ENCODE measurements at regions not wholly inside any gene's neighbourhood (a gene's known extent, or its start where the extent isn't known, plus 50 kb on each side); places are given as distances from the start of the nearest gene placed in this dataset.

GRCh38 chr1:163604896-163605295 lies 283.1 kb downstream of the NUF2 start:
- intact Hi-C loops (cut with DNase I) = no loop called here
- H3K27ac ChIP-seq = no peak overlapping the region
- H3K36me3 ChIP-seq = no peaks in the 10 kb centered on the region
- no peak overlapping the region for H3K4me3 ChIP-seq
- no peaks in the 10 kb centered on the region for H3K4me1 ChIP-seq
- H3K9me3 ChIP-seq = no peaks in the 10 kb centered on the region
- DNase-seq (no peak), ATAC-seq (no peak)
- H3K27me3 ChIP-seq = no peaks in the 10 kb centered on the region
- no peak for TF ChIP-seq CTCF (IDR thresholded peaks at IDR 0.05)

GRCh38 chr1:163608979-163609378 lies 287.2 kb downstream of the NUF2 start:
- TF ChIP-seq CTCF (IDR thresholded peaks at IDR 0.05) = no peak
- H3K9me3 ChIP-seq = no peaks in the 10 kb centered on the region
- ATAC-seq (no peak), DNase-seq (no peak)
- intact Hi-C loops (cut with DNase I) = no loop called here
- no peaks in the 10 kb centered on the region for H3K27me3 ChIP-seq
- no peak overlapping the region for H3K27ac ChIP-seq
- H3K4me1 ChIP-seq = no peaks in the 10 kb centered on the region
- no peak overlapping the region for H3K4me3 ChIP-seq
- H3K36me3 ChIP-seq = no peaks in the 10 kb centered on the region

GRCh38 chr1:163609858-163610257 lies 288.1 kb downstream of the NUF2 start:
- ATAC-seq (no peak), DNase-seq (no peak)
- H3K4me3 ChIP-seq = no peak overlapping the region
- TF ChIP-seq CTCF (IDR thresholded peaks at IDR 0.05) = no peak
- no peaks in the 10 kb centered on the region for H3K4me1 ChIP-seq
- no peaks in the 10 kb centered on the region for H3K9me3 ChIP-seq
- no peak overlapping the region for H3K27ac ChIP-seq
- H3K27me3 ChIP-seq = no peaks in the 10 kb centered on the region
- intact Hi-C loops (cut with DNase I) = no loop called here
- no peaks in the 10 kb centered on the region for H3K36me3 ChIP-seq

GRCh38 chr1:163610486-163610885 lies 288.7 kb downstream of the NUF2 start:
- Histone ChIP-seq H3K9me3 (no peaks in the 10 kb centered on the region), H3K27me3 (no peaks in the 10 kb centered on the region), H3K4me3 (no peak overlapping the region), H3K36me3 (no peaks in the 10 kb centered on the region), H3K27ac (no peak overlapping the region), H3K4me1 (no peaks in the 10 kb centered on the region)
- ATAC-seq = no peak
- no peak for DNase-seq
- TF ChIP-seq CTCF (IDR thresholded peaks at IDR 0.05) = no peak
- intact Hi-C loops (cut with DNase I) = no loop called here

GRCh38 chr1:163614361-163614760 lies 292.6 kb downstream of the NUF2 start:
- Histone ChIP-seq H3K9me3 (no peaks in the 10 kb centered on the region), H3K27me3 (no peaks in the 10 kb centered on the region), H3K27ac (no peak overlapping the region), H3K4me1 (no peaks in the 10 kb centered on the region), H3K4me3 (no peak overlapping the region), H3K36me3 (no peaks in the 10 kb centered on the region)
- DNase-seq (no peak), ATAC-seq (no peak)
- intact Hi-C loops (cut with DNase I) = no loop called here
- no peak for TF ChIP-seq CTCF (IDR thresholded peaks at IDR 0.05)

Data from left lung (tissue), 4 donors.